AG20443 (cell line): ENCODE measurements at regions not wholly inside any gene's neighbourhood (a gene's known extent, or its start where the extent isn't known, plus 50 kb on each side); places are given as distances from the start of the nearest gene placed in this dataset.
"Not testable (repeated sequence)": the region's sequence is repeated elsewhere in the genome, so short reads cannot be mapped to it uniquely, and the experiment has no call there.

ENCODE experiments used
- DNase-seq: peaks from one replicate; pipeline ENCODE4 v3.0.0; 2012; ENCODE audit warnings: low spot score, mixed read lengths

DNA sequence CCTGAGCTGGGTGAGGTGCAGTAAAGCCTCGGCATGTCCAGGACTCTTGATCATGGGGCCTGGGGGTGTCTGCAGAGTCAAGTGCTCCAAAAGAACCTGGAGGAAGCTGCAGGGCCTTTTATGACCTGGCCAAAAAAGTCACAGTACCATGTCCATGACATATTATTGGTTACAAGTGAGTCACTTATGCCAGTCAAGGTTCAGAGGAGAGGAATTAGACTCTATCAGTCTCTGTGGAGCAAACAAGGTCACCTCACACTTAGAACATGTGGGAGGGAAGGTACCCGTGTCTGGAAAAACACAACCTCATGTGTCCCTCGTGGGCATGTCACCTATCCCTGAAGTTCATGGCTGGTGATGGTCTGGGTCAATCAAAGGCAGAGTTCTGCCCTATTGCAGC is 465.7 kb downstream of the FBXO15 start:
- no peak for DNase-seq

DNA sequence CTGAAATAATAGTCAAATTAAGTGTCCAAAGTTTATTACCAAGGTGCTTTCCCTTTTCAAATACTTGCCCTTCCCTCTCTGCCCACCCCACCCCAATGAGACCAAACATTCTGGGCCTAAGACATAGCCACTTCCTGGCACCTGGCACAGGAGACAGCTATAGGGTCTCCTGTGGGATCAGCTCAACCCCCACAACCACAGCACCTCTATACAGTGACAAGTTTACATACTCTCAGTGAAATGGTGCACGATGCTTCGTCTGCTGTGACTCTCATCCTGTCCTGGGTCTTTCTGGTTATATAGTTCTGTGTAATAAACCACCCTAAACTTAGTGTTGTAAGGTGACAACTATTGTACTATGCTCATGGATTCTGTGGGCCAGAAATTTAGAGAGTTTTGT is 466.2 kb downstream of the FBXO15 start:
- DNase-seq, result no peak

DNA sequence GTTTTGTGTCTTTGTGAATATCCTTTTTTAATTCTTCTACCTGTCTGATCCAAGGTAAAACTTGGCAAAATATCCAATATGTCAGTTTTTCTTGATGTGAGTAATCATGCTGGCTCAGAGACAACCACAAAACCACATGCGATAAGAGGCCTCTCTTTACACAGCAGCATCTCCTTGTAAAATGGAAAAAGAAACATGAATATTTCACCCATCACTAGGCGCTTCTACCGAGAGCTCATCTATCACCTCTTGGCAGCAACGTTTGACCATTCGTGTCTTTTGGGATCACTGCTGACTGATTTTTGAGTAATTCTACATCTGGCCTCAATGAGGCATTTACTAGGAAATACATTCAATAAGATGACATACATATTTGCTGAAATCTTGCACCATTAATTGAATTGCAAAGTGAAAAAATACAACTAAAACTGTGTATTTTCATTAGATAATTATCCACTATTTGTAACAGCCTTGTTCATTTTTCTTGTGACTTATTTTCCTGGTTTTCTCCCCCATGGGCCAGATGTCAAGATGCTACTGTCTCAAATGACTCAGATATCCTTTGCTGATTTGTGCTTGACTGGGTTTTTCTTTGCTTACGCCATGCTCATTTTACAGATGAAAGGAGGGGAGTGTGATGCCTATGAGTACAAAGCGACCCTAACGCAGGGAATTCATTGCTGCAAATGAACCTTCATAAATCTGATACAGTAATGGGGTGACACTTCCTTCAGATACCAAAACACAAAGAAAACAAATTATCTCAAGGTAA is 467.5 kb downstream of the FBXO15 start:
- no peak for DNase-seq

DNA sequence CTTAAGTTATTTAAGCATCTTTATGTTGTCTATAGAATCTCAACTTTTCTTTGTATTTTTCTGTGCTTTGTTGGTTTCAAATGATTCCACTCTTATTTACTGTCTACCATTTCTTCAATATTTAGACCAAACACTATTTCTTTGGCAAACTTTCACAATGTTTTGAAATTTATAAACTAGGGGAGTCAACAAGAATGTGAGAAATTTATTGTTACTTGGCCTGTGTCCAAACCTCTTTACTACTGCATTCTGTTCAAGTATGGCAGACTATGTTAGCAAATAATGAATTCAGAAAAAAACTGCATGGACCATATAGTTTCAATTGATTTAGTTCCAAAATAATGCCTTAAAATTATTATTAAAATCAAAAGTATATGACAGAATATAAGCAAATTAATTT is 470.2 kb downstream of the FBXO15 start:
- DNase-seq, result no peak

DNA sequence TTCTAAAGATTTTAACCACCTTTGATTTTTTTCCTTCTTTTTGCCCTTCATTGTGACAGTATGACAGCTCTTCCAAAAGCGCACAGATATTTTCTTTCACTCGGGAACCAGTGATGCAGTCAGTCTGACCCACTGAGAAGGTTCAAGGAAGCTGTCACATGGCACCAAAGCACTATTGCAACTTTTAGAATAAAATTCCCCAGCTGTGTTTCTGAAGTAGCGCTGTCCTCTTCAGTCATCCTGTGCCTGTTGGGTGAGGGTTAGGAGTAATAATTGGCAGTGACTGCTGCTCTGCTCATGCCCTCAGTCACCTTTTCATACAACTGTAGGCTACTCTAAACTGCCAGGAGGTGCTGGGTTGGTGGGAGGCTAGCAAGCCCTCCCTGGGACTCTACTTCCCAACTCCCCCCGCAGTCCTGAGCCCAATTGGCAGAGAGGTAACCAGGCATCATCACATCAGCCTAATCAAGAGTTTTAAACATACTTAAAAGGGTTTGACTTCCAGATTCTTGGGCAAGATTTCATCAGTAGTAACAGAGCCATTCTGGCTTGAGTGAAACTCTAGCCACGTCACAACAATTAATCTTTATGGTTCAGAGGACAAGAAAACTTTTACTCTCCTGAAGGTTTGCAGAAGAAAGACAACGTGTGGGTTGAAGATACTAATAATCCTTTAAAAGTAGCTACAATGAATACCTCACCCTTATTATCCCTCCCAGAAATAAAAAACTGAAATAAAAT is 473.3 kb downstream of the FBXO15 start:
- no peak for DNase-seq

DNA sequence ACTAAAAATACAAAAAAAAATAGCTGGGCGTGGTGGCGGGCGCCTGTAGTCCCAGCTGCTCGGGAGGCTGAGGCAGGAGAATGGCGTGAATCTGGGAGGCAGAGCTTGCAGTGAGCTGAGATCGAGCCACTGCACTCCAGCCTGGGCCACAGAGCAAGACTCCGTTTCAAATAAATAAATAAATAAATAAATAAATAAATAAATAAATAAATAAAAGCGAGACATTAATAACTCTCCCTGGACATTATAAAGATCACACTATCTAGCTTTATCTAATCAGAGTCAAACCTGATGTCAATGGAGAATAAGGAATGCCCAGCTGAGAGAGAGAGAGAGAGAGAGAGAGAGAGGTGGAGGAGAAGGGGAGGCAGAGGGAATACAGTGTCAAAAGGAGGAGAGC is 476.2 kb downstream of the FBXO15 start:
- not testable (repeated sequence) for DNase-seq

DNA sequence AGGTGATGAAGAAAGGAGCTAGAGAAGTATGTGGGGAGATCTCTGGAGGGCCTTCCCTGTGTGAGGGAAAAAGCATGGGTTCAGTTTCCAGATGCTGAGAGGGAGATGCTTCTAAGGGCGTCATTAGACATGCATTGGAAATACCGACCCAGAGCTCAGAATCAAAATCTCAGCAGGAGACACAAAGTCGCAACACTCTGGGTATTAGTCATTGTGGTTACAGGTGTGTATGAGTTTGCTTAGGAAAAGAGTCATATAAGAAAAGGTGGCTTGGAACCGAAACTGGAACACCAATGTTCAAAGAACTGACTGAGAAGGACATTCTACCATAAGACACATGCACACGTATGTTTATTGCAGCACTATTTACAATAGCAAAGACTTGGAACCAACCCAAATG is 477.1 kb downstream of the FBXO15 start:
- DNase-seq, result no peak

DNA sequence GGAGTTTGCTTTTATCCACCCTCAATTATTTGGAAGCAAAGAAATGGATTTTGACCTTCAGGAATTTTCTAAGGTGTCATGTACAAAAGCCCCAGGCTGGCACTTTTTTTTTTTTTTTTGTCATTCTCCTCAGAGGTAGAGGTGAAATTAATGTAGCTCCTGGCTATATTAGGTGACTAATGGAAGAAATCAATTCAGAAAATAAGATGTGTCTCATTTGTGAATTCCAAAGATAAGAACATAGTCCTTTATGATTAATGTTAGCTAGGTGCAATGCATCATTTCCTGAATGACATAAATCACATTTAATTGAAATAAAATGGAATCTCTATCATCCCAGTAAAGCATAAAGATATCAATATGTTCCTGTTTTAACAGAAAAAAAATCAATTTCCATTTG is 477.6 kb downstream of the FBXO15 start:
- no peak for DNase-seq

DNA sequence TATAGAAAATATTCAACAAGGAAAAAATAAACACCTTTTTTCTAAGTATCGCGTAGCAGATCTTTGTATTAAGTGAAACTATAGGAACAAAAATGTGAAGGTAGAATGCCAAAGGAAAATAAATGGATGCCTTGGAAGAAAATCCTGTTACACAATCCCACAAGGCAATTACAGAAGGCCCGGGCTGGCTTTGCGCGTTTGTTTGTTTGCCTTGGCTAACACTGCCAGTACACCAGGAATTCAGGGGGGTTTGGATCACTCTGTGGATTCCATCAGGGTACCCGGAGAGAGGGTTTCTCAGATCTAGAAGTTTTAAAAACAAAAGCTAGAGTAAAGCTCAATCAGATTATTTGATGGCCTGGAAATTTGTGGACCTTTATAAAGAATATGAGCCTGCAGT is 478.3 kb downstream of the FBXO15 start:
- no peak for DNase-seq

DNA sequence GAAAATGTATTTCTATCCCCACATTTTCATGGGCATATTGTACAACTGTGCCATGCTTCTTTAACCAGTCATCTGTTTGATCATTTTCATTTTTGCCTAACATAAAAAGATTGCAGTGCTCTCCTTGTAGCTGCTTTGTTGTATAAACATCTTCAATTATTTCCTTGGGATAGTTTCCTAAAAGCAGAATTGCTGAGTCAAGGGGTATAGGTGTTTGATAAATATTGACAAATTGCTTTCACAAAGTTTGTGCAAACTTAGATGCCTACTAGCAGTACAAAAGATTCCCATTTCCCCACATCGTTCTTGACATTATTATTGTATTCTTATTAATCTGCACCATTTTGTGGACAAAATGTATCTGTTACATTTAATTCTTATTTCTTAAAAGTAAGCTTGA is 479.6 kb downstream of the FBXO15 start:
- no peak for DNase-seq

DNA sequence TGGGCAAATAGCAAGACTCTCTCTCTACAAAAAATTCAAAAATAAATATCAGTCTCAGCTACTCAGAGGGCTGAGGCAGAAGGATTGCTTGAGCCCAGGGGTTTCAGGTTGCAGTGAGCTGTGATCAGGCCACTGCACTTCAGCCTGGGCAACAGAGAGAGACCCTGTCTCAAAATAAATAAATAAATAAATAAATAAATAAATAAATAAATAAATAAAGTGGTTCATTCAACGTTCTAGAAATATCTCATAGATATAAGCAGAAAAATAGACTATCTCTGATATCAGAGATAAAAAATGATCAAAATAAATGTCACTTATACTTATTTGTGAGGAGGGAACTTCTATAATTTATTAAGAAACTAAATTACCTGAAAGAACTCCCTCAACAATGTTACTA is 480.9 kb downstream of the FBXO15 start:
- DNase-seq, result no peak

DNA sequence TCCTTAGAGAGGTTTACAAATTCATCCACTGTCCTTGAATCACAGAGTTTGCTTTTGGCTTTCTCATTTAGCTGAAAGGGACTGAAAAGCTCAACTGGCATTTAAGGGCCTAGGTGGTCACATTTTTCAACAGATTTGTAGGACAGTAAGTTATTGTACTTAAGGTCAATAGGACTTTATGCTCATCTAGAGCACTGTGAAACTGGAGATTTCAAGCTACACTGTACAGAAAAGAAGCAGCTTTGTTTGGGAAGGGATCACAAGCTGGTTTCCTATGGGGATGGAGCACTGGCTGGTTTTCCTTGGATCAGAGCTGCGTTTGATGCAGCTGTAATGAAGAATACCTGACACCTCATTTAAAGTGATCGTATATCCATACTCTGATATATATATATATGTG is 482.7 kb downstream of the FBXO15 start:
- no peak for DNase-seq

DNA sequence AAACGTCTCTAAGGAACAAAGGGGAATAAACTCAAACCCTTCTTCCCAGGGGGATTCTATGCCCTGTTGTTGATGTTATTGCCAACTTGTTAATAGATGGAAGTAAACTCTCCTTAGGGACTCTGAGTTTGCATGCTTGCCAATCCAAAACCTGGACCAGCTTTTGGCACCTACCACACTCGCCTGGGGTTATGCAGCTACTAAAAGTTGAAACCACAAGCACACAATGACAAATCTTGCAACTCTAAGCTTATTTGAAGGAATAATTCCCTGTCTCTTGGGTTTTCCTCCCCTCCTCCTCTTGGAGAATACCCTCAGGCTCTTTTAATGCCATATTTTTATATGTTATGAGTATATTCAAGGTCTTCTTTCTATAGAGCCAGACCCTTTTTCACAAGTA is 484.1 kb downstream of the FBXO15 start:
- no peak for DNase-seq

DNA sequence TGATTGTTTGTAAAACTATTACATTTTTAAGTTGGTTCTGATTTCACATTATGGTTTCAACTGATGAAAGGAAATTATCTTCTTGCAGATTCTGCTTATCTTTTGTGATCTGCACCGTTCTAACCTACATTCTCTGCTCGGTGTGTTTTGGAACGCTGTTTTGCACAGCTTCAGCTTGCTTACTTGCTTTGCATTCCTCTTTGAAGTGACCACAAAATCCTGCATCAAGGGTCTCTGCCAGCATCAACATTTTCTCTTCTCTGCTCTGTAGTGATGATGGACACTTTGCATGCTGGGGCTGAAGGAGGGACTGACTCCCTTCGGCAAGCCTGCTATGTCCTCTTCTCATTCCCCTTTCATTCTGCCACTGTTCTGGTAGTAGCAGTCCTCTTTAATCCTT is 485.2 kb downstream of the FBXO15 start:
- no peak for DNase-seq

DNA sequence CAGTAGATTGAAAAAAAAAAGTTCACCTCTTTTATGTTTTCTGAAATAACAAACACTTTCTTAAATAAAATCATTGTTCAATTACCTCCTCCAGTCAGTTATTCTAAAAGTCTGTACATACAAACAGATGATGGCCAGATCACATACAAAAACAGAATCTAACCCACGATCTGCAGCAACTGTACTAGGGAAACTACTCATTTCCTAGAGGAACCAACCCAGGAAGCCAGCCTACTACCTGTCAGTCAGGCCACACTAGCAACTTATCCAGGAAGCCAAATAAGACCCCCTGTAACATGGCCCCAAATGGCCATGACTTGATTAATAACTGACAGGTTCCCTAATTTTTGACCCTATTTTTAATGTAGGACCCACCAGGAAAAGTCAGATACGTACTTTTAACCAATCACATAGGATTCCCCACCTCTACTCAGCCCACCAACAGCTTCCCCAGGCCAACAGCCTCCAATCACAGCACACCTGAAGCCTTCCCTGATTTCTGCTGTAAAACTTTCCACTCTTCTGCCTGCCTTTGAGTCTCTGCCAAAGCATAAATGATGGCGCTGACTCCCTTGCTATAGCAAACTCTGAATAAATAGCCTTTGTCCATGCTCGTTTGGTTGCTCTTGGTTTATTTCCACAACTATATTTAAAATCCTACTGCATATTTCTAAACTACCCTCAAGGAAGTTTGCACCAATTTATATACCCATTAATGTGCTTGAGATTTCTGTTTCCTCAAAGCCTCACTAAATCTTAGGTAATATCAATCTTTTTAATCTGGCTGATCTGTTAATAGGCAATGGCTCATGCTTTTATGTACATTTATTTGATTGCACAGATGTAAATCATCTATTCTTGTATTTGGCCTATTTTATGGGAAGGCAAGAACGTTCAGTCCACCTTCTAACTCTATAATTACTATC is 486.4 kb downstream of the FBXO15 start:
- DNase-seq, result no peak

DNA sequence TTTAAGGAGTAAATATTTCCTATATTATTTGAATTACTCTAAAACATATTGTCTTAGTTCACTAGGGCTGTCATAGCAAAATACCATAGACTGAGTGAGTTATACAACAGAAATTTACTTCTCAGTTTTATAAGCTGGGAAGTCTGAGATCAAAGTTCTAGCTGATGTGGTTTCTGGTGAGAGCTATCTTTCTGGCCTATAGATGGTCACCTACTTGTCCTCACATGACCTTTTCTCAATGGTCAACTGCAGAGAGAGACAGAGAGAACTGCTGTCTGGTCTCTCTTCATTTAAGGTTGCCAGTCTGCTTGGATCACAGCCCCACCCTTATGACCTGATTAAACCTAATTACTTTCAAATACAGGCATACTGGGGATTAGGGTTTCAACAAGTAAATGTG is 490.9 kb downstream of the FBXO15 start:
- DNase-seq, result no peak

DNA sequence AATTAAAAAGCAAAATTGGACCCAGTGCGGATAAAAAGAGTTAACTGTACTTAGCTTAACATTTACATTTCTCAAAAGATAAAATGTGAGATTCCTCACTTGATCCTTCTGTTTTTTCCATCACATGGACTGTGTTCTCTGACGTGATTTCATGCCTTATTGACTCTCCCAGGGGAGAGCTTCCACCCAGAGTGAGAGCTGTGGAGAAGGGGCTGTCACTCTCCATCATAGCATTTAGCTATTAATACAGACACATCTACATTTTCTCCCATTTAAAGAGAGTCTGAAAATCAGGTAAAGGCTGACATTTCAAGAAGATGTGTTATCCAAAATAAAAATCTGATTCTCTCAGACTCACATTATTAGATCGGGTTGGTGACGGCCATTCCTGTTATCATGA is 493.8 kb downstream of the FBXO15 start:
- DNase-seq, result no peak

DNA sequence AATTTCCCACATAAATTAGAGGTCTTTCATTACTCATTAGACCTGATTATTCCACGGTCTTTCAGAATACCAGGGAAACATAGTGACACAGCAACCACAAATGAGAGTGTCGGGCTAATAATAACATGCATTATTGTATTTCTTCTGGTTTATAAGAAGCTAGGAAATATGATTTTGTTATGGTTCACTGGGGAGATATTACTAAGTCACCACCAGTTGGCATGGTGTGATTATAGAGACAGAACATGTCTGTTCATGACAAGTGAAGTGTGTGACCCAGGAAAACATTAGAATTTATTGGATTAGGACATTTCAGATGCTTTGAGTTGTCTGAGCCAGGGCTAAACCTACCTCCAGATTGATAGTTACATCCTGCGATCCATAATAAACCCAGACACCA is 494.4 kb downstream of the FBXO15 start:
- DNase-seq, result no peak

DNA sequence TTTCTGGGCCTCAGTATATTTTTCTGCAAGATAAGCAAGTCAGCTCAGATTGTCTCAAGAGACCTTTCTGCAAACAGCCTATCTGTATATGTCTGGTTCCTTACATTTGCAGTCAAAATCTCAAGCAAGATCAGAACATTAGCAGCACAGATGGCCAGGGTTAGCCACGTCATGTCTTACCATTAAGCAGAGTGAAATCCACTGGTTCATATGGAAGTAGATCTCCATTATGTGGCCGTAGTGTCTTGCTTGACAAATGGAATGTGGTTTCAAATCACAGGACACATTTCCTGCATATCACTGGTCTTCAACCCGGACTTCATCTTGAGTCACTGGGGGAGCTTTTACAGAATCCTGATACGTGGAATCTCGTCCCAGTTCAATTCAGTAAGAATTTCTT is 500.2 kb downstream of the FBXO15 start:
- DNase-seq, result no peak

DNA sequence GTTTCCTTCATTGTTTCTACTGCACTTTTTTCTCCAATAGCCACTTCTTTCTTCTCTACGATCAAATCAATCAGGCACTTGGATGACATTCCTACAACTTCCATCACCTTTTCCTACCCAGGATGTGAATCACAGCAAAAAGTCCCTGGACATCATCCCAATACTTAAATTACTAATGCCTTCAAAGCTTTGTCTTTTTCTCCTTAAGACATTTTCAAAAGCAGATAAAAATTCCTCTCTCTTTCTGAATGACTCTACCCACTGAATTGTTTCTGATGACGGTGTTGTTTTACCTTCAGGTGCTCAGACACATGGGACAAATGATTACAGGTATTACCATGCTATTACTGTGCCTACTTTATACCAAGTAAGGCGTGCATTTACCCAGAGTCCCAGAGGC is 500.9 kb downstream of the FBXO15 start:
- DNase-seq, result no peak

DNA sequence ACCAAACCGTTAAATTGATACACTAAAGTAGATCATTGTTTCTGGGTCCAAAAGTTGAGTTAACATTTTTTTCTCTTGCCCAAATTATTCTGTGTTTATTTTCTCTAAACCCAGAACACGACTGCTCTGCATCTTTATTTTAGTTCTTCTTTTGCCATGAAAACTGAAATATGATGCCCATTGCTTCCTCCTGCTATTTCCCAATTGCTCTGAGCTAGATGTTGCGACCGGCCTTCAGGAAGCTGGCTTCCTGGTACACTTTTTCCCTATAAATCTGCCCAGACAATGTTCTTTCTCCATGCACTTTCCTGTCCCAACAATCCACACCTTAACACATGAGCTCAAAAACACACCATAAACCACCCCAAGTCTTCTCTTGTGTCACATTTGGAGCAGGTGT is 501.4 kb downstream of the FBXO15 start:
- DNase-seq, result no peak

DNA sequence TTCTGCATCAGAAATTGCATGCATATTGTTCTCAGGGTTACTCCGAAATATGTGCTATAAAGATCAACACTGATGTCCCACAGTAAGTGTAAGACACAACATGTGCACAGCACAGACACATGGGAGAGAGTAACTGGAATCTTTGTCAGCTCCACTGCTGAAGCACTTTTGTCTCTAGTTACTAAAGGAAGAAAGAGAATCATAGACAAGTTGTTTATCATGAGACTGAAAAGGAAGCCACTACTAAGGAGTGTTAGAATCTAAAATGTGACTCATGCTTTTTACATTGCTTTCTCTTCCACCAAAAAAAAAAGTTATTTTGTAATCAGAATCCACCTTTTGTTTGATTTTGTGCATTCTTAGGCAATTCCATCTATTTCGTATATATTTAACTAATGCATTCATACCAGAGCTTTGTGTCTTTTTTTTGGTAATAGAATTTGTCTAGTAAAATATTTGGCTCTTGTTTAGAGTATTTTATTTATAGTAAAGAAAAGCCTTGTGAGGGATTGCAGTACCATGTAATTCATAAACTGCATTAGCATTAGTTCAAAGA is 502.4 kb downstream of the FBXO15 start:
- no peak for DNase-seq
